GM19397 (cell line): ENCODE measurements at regions not wholly inside any gene's neighbourhood (a gene's known extent, or its start where the extent isn't known, plus 50 kb on each side); places are given as distances from the start of the nearest gene placed in this dataset.
"Not testable (repeated sequence)": the region's sequence is repeated elsewhere in the genome, so short reads cannot be mapped to it uniquely, and the experiment has no call there.

Experiments
- ATAC-seq: cut with Tn5 transposase; IDR thresholded peaks from one replicate; pipeline ENCODE4 v1.9.1; 2021; ENCODE audit warnings: mild to moderate bottlenecking, moderate library complexity; ENCODE audit not compliant: unreplicated experiment

- no peak for ATAC-seq
Measured at GRCh38 chr3:95673215-95673614, 1141.2 kb upstream of the EPHA6 start.

- ATAC-seq = peak; percentile 78
Measured at GRCh38 chr3:95705786-95706418, 1108.5 kb upstream of the EPHA6 start.

GRCh38 chr3:95707268-95707667 is 1107.1 kb upstream of the EPHA6 start:
- ATAC-seq = no peak

- ATAC-seq = no peak
Measured at GRCh38 chr3:95710684-95711083, 1103.7 kb upstream of the EPHA6 start.

- ATAC-seq = no peak
Measured at GRCh38 chr3:95711789-95712188, 1102.6 kb upstream of the EPHA6 start.

GRCh38 chr3:95715128-95715527 is 1099.3 kb upstream of the EPHA6 start:
- no peak for ATAC-seq

- ATAC-seq = no peak
Measured at GRCh38 chr3:95717048-95717447, 1097.3 kb upstream of the EPHA6 start.

- no peak for ATAC-seq
Measured at GRCh38 chr3:95718168-95718567, 1096.2 kb upstream of the EPHA6 start.

GRCh38 chr3:95719481-95719880 is 1094.9 kb upstream of the EPHA6 start:
- ATAC-seq = no peak

- peak; percentile 92 for ATAC-seq
Measured at GRCh38 chr3:95721938-95722337, 1092.5 kb upstream of the EPHA6 start.

GRCh38 chr3:95725770-95726169 is 1088.6 kb upstream of the EPHA6 start:
- ATAC-seq = no peak

GRCh38 chr3:95731753-95732152 is 1082.6 kb upstream of the EPHA6 start:
- no peak for ATAC-seq

GRCh38 chr3:95733336-95733735 is 1081.1 kb upstream of the EPHA6 start:
- ATAC-seq = no peak

- no peak for ATAC-seq
Measured at GRCh38 chr3:95738045-95738444, 1076.3 kb upstream of the EPHA6 start.

- not testable (repeated sequence) for ATAC-seq
Measured at GRCh38 chr3:95744896-95745295, 1069.5 kb upstream of the EPHA6 start.

GRCh38 chr3:95750097-95750496 is 1064.3 kb upstream of the EPHA6 start:
- ATAC-seq = no peak

GRCh38 chr3:95751509-95751908 is 1062.9 kb upstream of the EPHA6 start:
- no peak for ATAC-seq

- no peak for ATAC-seq
Measured at GRCh38 chr3:95752199-95752598, 1062.2 kb upstream of the EPHA6 start.

GRCh38 chr3:95758707-95759106 is 1055.7 kb upstream of the EPHA6 start:
- ATAC-seq = no peak

GRCh38 chr3:95759614-95760301 is 1054.6 kb upstream of the EPHA6 start:
- ATAC-seq = no peak

- ATAC-seq = no peak
Measured at GRCh38 chr3:95775486-95776094, 1038.8 kb upstream of the EPHA6 start.

- no peak for ATAC-seq
Measured at GRCh38 chr3:95781598-95781997, 1032.8 kb upstream of the EPHA6 start.
